OCI-LY1 (cell line): ENCODE measurements at regions not wholly inside any gene's neighbourhood (a gene's known extent, or its start where the extent isn't known, plus 50 kb on each side); places are given as distances from the start of the nearest gene placed in this dataset.

Experiments
- EZH2 ChIP-seq: fragments of 200-600 bp; sonication (generic), shearing (Covaris generic); IDR thresholded peaks from 2 replicates; pipeline ENCODE4 v1.8.0; 2017; ENCODE audit warnings: borderline replicate concordance, mixed run types, mild to moderate bottlenecking, antibody characterized with exemption, low read length, moderate library complexity, mixed read lengths
- TF ChIP-seq, protein P1 (sequence below): fragments of 200-600 bp; sonication (generic), shearing (Covaris generic); IDR thresholded peaks from 2 replicates; pipeline ENCODE4 v1.5.1; 2017; ENCODE audit warnings: mild to moderate bottlenecking, antibody characterized with exemption, low read length, moderate library complexity, mixed read lengths

DNA sequence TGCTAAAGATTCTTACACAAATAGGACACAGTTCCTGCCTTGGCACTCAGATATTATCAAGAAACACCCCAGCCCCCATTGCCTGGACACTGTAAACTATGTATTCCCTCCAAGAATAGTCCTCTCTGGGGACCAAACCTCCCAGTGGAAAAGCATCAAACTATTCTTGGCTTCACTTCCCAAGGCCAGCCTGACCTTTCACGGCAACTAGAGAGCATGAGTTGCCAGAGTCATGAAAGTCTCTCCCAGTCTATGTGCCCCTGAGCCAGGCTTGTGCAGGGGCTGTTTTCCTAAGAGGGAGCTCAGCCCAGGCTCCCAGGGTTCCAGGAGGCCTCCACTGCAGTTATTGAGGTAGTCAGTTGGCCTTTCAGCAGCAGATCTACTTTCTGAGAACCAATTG lies 251.9 kb upstream of the TGFBR2 start:
- TF ChIP-seq, protein P1, sequence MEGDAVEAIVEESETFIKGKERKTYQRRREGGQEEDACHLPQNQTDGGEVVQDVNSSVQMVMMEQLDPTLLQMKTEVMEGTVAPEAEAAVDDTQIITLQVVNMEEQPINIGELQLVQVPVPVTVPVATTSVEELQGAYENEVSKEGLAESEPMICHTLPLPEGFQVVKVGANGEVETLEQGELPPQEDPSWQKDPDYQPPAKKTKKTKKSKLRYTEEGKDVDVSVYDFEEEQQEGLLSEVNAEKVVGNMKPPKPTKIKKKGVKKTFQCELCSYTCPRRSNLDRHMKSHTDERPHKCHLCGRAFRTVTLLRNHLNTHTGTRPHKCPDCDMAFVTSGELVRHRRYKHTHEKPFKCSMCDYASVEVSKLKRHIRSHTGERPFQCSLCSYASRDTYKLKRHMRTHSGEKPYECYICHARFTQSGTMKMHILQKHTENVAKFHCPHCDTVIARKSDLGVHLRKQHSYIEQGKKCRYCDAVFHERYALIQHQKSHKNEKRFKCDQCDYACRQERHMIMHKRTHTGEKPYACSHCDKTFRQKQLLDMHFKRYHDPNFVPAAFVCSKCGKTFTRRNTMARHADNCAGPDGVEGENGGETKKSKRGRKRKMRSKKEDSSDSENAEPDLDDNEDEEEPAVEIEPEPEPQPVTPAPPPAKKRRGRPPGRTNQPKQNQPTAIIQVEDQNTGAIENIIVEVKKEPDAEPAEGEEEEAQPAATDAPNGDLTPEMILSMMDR: no peak
- no peak for TF ChIP-seq EZH2
